Activated CD8-positive, alpha-beta T cell treated with anti-CD3 and anti-CD28 coated beads, Interleukin-2, amount 10 ng/mL, durations not matched to agents 7 days and 5 days (primary cell): ENCODE measurements at regions not wholly inside any gene's neighbourhood (a gene's known extent, or its start where the extent isn't known, plus 50 kb on each side); places are given as distances from the start of the nearest gene placed in this dataset.

Source experiments
- ATAC-seq: fragments of 150-1000 bp; cut with Tn5 transposase; one replicate; pipeline ENCODE4 v1.10.0; 2021; ENCODE audit warnings: moderate library complexity
- CTCF ChIA-PET: fragments of 350-600 bp; sonication (Branson Sonifier 250); formaldehyde crosslinking; loops from one replicate; lab custom pipeline; 2021; ENCODE audit warnings: antibody characterized with exemption; lab: Charles Lee
- POLR2A ChIA-PET: fragments of 350-600 bp; sonication (Branson Sonifier 250); formaldehyde crosslinking; loops from one replicate; lab custom pipeline; 2021; ENCODE audit warnings: antibody characterized with exemption; lab: Charles Lee
- DNase-seq: peaks from one replicate; pipeline ENCODE4 v3.0.0-alpha.2; 2020
- H3K27ac Mint-ChIP-seq: one replicate; pipeline ENCODE4 v1.8.0; 2021; ENCODE audit warnings: mild to moderate bottlenecking, mixed read lengths
- H3K27me3 Mint-ChIP-seq: one replicate; pipeline ENCODE4 v1.8.0; 2021; ENCODE audit warnings: low read depth, mixed read lengths
- H3K36me3 Mint-ChIP-seq: one replicate; pipeline ENCODE4 v1.8.0; 2021; ENCODE audit warnings: low read depth, mixed read lengths
- H3K4me1 Mint-ChIP-seq: one replicate; pipeline ENCODE4 v1.8.0; 2021; ENCODE audit warnings: low read depth, mixed read lengths
- H3K4me3 Mint-ChIP-seq: one replicate; pipeline ENCODE4 v1.8.0; 2021; ENCODE audit warnings: mild to moderate bottlenecking, mixed read lengths
- H3K9me3 Mint-ChIP-seq: one replicate; pipeline ENCODE4 v1.8.0; 2022; ENCODE audit warnings: mixed read lengths; ENCODE audit not compliant: insufficient read depth

DNA sequence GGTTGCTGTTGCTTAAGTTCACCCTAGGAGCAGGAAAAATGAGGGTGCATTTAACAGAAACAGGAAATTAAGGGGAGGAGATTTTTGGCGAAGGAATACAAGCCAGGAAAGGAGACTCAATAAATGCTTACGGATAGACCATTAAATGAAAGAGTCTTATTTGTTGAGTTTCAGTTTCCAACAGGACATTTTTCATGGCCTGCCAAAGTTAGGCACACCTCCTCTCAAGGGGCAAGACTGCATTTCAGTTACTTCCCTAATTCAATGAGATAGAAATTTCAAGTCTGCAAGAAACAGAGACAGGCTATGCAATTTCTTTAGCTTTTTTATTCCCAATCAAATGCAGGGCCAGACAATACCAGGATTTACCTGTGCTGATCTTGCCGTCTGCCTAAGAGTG lies 394.7 kb upstream of the KLHL29 start:
- Mint-ChIP-seq H3K4me3 (no peak overlapping the region), H3K36me3 (no peaks in the 10 kb centered on the region), H3K9me3 (no peaks in the 10 kb centered on the region), H3K27me3 (no peaks in the 10 kb centered on the region), H3K4me1 (no peaks in the 10 kb centered on the region), H3K27ac (no peak overlapping the region)
- CTCF ChIA-PET, result no interaction called here
- POLR2A ChIA-PET, result no interaction called here
- ATAC-seq (no peak), DNase-seq (no peak)

DNA sequence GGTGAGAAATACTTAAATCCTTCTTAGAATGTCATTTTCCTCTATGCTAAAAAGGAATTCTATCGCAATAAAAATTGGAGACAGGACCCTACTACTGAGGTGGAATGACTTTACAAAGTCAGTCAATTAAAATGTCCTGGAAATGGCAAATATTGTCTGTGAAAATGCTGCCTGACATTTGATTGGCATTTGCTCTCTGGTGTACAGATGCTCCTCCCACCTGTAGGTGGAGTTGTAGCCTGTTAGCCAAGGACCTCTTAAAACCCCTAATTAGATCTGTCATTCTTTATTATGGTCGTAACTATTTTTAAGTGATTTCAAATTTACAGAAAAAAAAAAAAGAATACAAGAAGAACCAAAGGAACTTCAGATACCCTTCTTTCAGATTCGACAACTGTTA lies 393.1 kb upstream of the KLHL29 start:
- DNase-seq (no peak), ATAC-seq (no peak)
- CTCF ChIA-PET, result no interaction called here
- Mint-ChIP-seq H3K27me3 (no peaks in the 10 kb centered on the region), H3K4me3 (no peak overlapping the region), H3K27ac (no peak overlapping the region), H3K4me1 (no peaks in the 10 kb centered on the region), H3K36me3 (no peaks in the 10 kb centered on the region), H3K9me3 (no peaks in the 10 kb centered on the region)
- POLR2A ChIA-PET, result no interaction called here

DNA sequence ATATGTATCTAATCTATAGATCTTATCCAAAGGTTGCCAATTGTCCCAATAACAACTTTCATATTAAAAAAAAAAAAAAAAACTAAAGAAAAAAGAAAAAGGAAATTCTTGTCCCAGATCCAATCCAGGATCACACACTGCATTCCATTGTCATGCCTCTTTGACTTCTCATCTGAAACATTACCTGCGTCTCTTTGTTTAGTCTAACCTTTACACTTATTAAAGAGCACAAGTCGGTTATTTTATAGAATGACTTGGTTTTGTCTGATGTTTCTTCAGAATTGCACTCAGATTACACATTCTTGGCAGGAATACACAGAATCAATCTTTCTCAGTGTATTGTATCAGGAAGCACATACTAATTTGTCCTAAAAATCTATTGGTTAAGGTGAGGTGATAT lies 392.5 kb upstream of the KLHL29 start:
- no peak overlapping the region for H3K4me3 Mint-ChIP-seq
- no peak for DNase-seq
- no peak overlapping the region for H3K27ac Mint-ChIP-seq
- CTCF ChIA-PET, result no interaction called here
- ATAC-seq, result no peak
- H3K9me3 Mint-ChIP-seq, result no peaks in the 10 kb centered on the region
- no peaks in the 10 kb centered on the region for H3K27me3 Mint-ChIP-seq
- H3K36me3 Mint-ChIP-seq, result no peaks in the 10 kb centered on the region
- H3K4me1 Mint-ChIP-seq, result no peaks in the 10 kb centered on the region
- POLR2A ChIA-PET, result no interaction called here

DNA sequence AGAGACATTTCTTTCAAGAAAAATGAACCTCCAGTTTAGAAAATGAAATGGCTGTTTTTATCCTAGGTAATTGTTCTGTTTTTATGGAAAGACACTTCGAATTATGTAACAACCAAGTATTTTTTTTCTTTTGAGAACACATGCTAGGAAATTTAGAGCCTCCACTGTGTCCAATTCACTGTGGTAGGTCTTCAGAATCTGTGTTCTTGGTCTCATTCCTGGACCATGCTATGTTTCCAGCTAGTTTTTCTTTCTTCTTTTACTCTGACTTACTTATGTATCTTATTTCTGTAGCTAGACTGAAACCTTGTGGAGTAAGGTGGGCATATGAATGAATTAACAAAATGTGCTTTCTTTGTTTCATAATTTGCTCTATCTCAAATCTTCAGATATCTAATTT lies 391.7 kb upstream of the KLHL29 start:
- CTCF ChIA-PET, result no interaction called here
- Mint-ChIP-seq H3K9me3 (no peaks in the 10 kb centered on the region), H3K36me3 (no peaks in the 10 kb centered on the region), H3K27ac (no peak overlapping the region), H3K4me1 (no peaks in the 10 kb centered on the region), H3K4me3 (no peak overlapping the region), H3K27me3 (no peaks in the 10 kb centered on the region)
- DNase-seq, result no peak
- ATAC-seq, result no peak
- POLR2A ChIA-PET, result no interaction called here

DNA sequence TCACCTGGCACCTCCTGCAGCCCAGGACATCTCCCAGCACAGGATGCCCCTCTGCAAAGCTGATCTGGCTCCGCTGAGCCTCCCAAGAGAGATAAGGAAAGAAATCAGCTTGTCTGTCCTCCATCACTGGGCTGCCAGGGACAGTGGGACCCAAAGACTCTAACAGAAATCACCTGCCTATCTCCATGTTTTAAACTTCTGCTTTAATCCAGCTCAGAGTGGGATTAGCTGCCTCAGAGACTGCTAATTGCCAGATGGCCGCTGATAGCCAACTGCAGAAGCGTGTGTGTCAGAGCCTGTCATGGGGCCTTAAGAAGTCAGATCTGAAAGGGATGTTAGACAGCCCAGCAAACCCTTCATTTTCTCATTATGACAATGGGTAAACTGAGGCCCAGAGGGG lies 389.4 kb upstream of the KLHL29 start:
- POLR2A ChIA-PET, result no interaction called here
- Mint-ChIP-seq H3K9me3 (no peaks in the 10 kb centered on the region), H3K27me3 (no peaks in the 10 kb centered on the region), H3K4me1 (no peaks in the 10 kb centered on the region), H3K27ac (no peak overlapping the region), H3K4me3 (no peak overlapping the region), H3K36me3 (no peaks in the 10 kb centered on the region)
- CTCF ChIA-PET, result no interaction called here
- DNase-seq, result no peak
- no peak for ATAC-seq

DNA sequence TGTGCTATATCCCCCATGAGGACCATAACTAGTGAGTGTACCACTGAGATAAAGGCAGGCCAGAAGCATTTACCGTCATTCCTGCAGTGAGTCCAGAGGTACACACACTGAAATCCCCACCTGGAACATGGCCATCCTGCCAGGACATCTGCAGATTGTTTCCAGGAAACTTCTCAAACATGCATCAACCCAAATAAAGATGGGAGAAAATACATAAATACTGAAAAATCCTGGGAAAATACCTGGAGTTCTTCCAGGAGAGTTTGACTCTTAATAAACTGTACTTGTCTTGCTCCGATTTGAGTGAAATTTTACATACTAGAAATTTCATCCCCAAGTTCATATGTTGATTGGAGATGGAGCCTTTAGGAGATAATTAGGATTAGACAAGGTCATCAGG lies 388.1 kb upstream of the KLHL29 start:
- no peaks in the 10 kb centered on the region for H3K4me1 Mint-ChIP-seq
- DNase-seq (no peak), ATAC-seq (no peak)
- no peaks in the 10 kb centered on the region for H3K27me3 Mint-ChIP-seq
- H3K36me3 Mint-ChIP-seq, result no peaks in the 10 kb centered on the region
- H3K4me3 Mint-ChIP-seq, result no peak overlapping the region
- no peak overlapping the region for H3K27ac Mint-ChIP-seq
- CTCF ChIA-PET, result no interaction called here
- no peaks in the 10 kb centered on the region for H3K9me3 Mint-ChIP-seq
- POLR2A ChIA-PET, result no interaction called here

DNA sequence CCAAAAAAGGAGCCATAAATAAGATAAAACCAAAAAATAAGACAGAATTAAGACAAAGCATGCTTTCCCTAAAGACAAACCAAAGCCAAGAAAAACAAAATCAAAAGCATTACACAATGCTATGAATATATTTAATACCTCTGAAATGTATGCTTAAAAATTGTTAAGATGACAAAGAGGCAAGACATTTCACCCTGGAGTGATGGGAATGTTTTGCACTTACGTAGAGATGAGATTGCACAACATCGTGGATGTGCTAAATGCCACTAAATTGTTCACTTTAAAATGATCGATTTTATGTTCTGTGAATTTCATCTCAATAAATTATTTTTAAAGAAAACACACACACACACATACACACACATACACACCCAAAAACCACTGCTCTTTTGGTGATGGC lies 386.6 kb upstream of the KLHL29 start:
- H3K4me3 Mint-ChIP-seq, result no peak overlapping the region
- ATAC-seq, result no peak
- no peaks in the 10 kb centered on the region for H3K4me1 Mint-ChIP-seq
- no peak for DNase-seq
- H3K27me3 Mint-ChIP-seq, result no peaks in the 10 kb centered on the region
- POLR2A ChIA-PET, result no interaction called here
- no peaks in the 10 kb centered on the region for H3K9me3 Mint-ChIP-seq
- CTCF ChIA-PET, result no interaction called here
- no peaks in the 10 kb centered on the region for H3K36me3 Mint-ChIP-seq
- no peak overlapping the region for H3K27ac Mint-ChIP-seq

DNA sequence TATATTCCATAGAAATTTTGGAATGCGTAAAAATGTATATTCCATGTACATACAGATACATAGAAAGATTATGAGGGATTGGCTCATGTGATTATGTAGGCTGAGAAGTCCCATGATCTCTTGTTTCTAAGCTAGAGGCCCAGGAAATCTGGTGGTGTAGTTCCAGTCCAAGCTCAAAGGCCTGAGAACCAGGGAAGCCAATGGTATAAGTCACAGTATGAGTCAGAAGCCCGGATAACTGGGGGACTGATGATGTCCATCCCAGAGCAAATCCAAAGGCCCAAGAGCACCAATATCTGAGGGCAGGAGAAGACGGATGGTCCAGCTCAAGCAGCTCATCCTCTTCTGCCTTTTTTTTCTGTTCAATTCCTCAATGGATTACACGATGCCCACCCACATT lies 385.0 kb upstream of the KLHL29 start:
- no peak overlapping the region for H3K27ac Mint-ChIP-seq
- H3K36me3 Mint-ChIP-seq, result no peaks in the 10 kb centered on the region
- no peak for DNase-seq
- H3K27me3 Mint-ChIP-seq, result no peaks in the 10 kb centered on the region
- no peak overlapping the region for H3K4me3 Mint-ChIP-seq
- ChIA-PET POLR2A (no interaction called here), CTCF (no interaction called here)
- ATAC-seq, result no peak
- H3K4me1 Mint-ChIP-seq, result no peaks in the 10 kb centered on the region
- no peaks in the 10 kb centered on the region for H3K9me3 Mint-ChIP-seq

DNA sequence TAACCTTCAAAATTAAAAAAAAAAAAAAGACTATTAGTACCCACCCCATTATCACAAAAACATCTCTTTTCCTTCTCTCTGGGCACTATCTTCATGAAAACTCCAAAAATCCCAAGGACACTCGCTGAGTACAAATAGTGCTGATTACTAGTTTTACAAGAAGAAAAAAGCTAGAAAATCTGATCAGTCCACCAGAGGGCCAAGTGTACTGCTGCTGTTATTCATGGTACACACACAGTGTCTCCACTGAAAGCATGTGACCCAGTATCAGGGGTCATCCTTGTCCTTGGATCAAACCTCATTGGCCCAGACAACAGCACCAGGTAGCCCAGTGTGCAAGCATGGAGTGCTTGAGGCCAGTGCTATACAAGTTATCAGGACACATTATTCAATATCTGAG lies 382.7 kb upstream of the KLHL29 start:
- POLR2A ChIA-PET, result no interaction called here
- CTCF ChIA-PET, result no interaction called here

DNA sequence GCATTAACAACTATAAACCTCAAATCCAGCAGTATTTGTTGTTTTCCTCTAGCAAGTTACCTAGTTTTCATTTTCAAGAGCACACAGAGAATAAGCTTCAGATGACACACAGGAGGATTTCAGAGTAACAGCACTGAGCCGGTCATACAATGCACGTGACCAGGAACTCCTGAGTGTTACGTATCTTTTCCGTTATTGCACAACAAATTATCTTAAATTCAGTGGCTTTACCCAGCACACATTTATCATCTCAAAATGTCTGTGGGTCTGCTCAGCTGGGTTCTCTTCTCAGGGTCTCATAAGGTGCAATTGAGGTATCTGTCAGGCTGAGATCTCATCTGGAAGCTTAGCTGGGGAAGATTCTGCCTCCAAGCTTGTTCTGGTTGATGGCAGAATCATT lies 379.5 kb upstream of the KLHL29 start:
- Mint-ChIP-seq H3K9me3 (no peaks in the 10 kb centered on the region), H3K36me3 (no peaks in the 10 kb centered on the region), H3K27me3 (no peaks in the 10 kb centered on the region), H3K4me3 (no peak overlapping the region), H3K4me1 (no peaks in the 10 kb centered on the region), H3K27ac (no peak overlapping the region)
- POLR2A ChIA-PET, result no interaction called here
- DNase-seq, result no peak
- no peak for ATAC-seq
- CTCF ChIA-PET, result no interaction called here

More for the DNA sequence above, 382.7 kb upstream of the KLHL29 start:
- Mint-ChIP-seq H3K27ac (no peak overlapping the region), H3K36me3 (no peaks in the 10 kb centered on the region), H3K4me1 (no peaks in the 10 kb centered on the region), H3K27me3 (no peaks in the 10 kb centered on the region), H3K9me3 (no peaks in the 10 kb centered on the region), H3K4me3 (no peak overlapping the region)
- DNase-seq, result no peak
- no peak for ATAC-seq

DNA sequence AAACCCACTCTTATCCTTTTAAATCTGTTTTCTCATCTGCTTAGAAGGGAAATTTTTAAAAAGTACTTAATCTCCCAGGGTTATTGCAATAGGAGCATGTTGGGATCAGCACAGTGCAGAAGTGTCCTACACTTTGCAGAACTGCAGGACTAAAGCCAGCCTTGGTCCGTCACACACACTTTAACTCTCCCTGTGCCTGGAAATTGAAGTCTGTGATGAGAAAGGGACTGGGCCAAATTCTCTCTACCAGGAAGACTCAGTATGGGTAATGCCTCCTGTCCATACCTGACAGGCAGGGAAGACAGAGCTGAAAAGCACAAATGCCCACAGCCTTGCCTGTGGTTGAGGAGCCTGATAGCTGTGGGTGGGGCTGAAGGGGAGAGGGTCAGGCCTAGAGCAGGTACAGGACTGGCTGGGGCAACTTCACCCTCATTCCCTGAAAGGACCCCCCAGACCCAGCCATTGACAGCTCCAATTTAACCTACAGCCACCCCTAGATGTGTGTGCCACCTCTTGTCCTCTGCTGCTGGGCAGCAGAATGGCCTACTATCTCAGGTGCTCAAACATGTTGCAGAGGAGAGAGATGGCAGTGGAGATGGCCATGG lies 377.2 kb upstream of the KLHL29 start:
- H3K9me3 Mint-ChIP-seq, result no peaks in the 10 kb centered on the region
- ChIA-PET CTCF (no interaction called here), POLR2A (no interaction called here)
- no peak for ATAC-seq
- no peak overlapping the region for H3K4me3 Mint-ChIP-seq
- no peaks in the 10 kb centered on the region for H3K27me3 Mint-ChIP-seq
- no peaks in the 10 kb centered on the region for H3K4me1 Mint-ChIP-seq
- no peak overlapping the region for H3K27ac Mint-ChIP-seq
- H3K36me3 Mint-ChIP-seq, result no peaks in the 10 kb centered on the region
- no peak for DNase-seq

DNA sequence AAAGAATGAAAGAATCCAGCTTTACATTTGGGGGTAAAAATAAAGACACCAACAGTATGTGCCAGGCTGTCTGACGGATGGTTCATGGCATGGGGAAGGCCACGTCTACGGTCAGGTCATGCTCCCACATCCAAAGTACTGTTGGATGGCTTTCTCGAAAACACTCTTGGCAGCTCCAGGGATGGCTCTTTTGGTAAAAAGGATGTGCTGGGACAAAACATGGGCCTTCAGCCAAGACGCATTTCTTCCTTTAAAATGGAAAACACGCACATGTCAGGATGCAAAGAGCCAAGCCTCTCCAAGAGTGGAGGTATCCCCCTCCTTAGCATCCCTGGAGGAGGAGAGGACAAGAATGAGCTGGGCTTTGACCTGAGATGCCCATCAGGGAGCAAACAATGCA lies 376.5 kb upstream of the KLHL29 start:
- Mint-ChIP-seq H3K4me3 (no peak overlapping the region), H3K9me3 (no peaks in the 10 kb centered on the region), H3K4me1 (no peaks in the 10 kb centered on the region), H3K27me3 (no peaks in the 10 kb centered on the region), H3K36me3 (no peaks in the 10 kb centered on the region), H3K27ac (no peak overlapping the region)
- POLR2A ChIA-PET, result interaction anchor here (0.6 kb wide), 1 partner anchor 11 kb away, joined by 4 read pairs; no protein-coding TSS in a partner anchor
- ATAC-seq (no peak), DNase-seq (no peak)
- CTCF ChIA-PET, result no interaction called here

DNA sequence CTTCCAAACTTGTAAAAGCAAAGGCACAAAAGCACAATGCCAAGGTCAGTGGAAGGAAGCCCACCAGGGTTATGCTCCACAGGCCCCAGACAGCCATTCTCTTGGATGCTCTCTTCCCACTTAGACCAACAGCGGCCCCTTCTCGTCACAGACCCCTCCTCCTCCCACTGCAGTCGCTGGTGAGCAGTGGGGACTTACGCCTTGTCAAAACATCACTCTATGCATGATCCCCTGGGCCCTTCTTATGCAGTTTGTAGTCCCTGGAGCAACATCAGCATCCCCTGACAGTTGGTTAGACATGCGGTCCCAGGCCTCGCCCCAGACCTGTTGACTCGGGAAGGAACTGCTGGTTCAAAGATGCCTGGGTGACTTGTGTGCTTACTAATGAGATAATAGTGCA lies 376.0 kb upstream of the KLHL29 start:
- Mint-ChIP-seq H3K36me3 (no peaks in the 10 kb centered on the region), H3K27me3 (no peaks in the 10 kb centered on the region), H3K9me3 (no peaks in the 10 kb centered on the region), H3K4me3 (no peak overlapping the region), H3K4me1 (no peaks in the 10 kb centered on the region), H3K27ac (no peak overlapping the region)
- DNase-seq (no peak), ATAC-seq (no peak)
- CTCF ChIA-PET, result no interaction called here
- POLR2A ChIA-PET, result interaction anchor here (0.6 kb wide), 1 partner anchor 11 kb away, joined by 4 read pairs; no protein-coding TSS in a partner anchor
